HG02642 (cell line): ENCODE measurements at regions not wholly inside any gene's neighbourhood (a gene's known extent, or its start where the extent isn't known, plus 50 kb on each side); places are given as distances from the start of the nearest gene placed in this dataset.
"Not testable (repeated sequence)": the region's sequence is repeated elsewhere in the genome, so short reads cannot be mapped to it uniquely, and the experiment has no call there.

Experiments
- ATAC-seq: cut with Tn5 transposase; IDR thresholded peaks from one replicate; pipeline ENCODE4 v1.9.1; 2021; ENCODE audit warnings: mild to moderate bottlenecking; ENCODE audit not compliant: unreplicated experiment, poor library complexity

DNA sequence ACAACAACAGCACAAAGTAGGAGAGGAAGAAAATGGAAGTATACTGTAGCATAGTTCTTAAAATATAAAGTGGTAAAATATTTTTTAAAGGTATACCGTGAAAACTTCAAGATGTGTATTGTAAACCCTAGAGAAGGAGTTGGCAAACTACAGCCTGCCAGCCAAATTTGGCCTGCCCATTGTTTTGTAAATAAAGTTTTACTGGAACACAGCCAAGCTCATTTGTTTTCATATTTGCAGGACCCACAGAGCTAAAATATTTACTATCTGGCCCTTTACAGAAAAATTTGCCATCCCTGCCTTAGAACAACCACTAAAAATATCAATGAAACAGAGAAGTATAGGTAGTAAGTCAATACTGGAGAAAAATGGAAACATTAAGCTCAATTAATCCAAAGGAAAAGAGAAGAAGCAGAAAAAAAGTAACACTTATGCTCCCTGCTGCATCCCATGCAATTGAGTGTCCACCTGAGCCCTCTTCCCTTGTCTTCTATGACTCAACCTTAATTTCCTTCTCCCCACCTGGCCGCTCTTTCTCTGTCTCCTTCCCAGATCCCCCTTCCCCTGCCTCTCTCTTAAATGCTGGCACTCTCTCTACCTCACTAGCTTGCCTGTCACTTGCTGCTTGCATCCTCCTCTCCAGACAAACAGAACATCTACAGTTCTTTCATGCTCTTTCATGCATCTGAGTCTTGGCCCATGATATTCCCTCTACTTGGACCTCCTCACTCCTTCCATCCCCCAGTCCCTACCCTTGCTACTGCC, 50.6 kb upstream of the FER start:
- ATAC-seq, result no peak

GRCh38 chr5:108696407-108696806, 51.3 kb upstream of the FER start:
- no peak for ATAC-seq

GRCh38 chr5:108688485-108688884, 59.2 kb upstream of the FER start:
- no peak for ATAC-seq

GRCh38 chr5:108687595-108688200, 60.0 kb upstream of the FER start:
- no peak for ATAC-seq

- ATAC-seq, result no peak
Observed at GRCh38 chr5:108686676-108687075, 61.0 kb upstream of the FER start.

- not testable (repeated sequence) for ATAC-seq
Observed at GRCh38 chr5:108685448-108686216, 62.1 kb upstream of the FER start.

DNA sequence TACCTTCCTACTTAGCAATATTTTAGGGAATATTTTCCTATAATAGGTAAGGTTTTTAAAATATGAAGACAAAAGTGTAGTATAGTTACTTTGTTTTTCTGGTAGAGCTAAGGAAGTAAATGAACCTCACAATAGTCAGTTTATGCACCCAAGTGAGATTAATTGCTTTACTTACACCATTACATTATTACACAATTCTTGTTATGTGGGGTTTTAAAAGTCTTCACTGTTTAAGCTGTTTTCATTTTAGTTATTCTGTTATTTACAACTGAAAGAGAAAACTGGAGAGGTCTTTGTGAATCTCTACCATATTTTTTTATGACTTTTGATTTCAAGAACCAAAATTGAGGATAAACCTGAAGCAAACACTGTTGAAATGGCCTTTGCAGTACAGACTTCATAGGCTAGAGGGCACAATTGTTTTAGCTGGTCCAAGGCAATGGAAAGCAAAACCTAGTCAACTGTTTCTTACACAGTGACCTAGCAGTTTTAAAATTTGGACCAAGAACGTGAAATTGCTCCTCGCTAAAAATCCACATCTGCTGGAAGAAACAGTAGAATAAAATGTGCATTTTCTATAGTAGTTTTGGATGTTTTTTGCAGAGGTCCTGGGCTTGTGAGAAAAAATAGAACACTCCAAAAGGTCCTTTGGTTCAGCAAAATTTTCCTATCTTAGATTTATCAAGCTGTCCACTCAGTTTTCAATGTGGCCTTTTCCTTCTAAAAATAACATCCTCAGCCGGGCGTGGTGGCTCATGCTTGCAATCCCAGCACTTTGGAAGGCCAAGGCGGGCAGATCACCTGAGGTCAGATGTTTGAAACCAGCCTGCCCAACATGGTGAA, 66.4 kb upstream of the FER start:
- ATAC-seq, result peak; percentile 95

DNA sequence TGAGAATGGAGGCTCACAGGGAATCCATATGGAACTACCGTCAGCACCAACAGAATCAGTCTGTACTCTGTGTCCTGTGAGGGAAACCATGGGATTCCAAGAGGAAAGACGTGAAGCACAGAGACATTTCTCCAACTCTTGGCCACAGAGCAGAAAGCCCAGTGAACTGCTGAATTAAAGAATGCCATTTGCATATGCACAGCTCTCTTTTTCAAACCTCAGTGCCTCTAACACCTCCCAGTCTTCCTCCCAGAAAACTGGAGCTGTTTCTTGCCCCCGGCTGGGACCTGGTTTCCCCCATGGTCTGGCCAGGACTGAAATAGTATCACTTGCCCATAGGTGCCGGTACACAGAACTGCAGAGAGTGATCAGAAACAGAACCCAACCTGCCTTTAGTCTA, 69.6 kb upstream of the FER start:
- no peak for ATAC-seq

DNA sequence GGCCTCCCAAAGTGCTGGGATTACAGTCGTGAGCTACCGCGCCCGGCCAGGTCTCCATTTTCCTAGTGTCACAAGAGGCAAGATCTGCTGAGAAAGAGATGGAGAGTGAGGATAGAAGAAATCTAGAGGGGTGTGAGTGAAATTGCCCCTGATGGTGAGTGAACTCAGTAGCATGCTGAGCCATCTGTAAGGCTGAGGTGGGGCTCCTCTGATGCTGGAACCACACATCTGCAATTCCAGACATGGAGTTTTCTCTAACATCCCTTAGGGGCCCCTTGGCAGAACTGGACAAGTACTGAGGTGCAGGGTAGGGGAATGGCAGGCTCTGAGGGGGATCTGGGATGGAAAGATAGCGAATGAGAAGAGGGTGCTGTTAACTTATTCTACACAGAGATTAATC, 72.0 kb upstream of the FER start:
- ATAC-seq, result no peak

DNA sequence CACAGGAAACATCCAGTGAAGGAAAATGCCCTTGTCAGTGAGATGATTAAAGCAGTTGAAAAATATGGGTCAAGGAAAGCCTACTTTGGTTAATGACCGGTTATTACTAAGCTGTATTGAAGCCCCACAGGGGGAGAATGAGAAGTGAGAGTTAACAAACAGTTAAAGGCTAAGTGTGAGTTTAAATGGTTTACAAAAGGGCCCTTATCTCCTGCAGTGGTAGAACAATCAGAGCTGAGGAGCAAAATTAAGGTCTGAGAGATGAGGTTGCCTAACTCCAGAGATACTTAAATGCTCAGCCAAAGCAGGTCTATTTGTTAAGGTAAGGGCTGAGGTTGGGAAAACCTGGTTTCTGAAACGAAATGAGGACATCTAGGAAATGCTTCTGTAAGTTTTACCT, 75.1 kb upstream of the FER start:
- no peak for ATAC-seq

DNA sequence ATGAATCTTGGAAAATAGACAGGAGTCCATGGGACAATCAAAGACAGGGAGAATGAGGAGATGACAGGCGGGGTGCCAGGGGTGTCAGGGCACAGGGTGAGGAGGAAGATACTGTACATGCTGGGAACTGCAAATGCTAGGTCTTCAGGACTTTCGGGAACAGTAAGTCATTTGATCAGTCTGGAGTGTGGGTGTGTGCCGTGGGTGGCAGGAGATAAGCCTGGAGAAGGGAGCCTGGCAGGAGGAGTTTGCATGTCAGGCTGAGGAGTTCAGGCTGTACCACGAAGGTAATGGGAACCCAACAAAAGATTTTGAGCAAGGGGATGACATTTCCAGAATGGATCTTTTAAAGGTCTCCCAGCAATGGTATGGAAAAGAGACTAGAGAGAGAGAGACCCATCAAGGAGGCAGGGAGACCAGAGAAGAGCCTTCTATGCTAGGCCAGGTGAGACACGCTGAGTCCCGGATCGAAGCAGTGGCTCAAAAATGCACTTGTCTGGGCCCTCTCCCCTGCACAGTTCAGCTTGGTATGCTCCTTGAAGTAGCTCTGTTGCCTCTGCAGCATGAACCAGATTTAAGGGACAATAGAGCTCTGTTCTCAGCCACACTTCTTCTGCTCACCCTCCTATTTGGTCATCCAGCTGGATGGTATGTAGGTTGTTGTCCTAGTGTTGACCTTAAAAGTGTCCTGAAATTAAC, 77.0 kb upstream of the FER start:
- ATAC-seq, result no peak

GRCh38 chr5:108669462-108669861, 78.2 kb upstream of the FER start:
- ATAC-seq, result no peak

- ATAC-seq, result no peak
Observed at GRCh38 chr5:108661590-108662219, 86.0 kb upstream of the FER start.

GRCh38 chr5:108661024-108661423, 86.7 kb upstream of the FER start:
- no peak for ATAC-seq

- ATAC-seq, result no peak
Observed at GRCh38 chr5:108660291-108660690, 87.4 kb upstream of the FER start.

DNA sequence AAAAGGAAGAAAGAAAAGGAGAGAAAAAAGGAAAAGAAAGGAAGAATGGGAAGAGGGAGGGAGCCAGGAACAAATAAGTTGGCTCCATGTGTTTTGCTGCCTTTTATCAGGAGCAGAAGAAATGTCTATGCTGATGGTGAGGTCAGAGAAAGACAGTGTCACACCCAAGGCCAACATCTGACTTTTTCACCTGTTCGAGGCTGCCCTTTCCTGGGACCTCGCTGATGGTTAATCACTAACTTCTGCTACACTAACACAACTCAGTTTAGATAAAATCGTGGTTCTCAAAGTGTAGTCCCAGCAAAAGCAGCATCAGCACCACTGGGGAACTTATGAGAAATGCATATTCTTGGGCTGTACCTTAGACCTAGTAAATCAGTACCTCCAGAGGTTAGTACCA, 88.2 kb upstream of the FER start:
- no peak for ATAC-seq

DNA sequence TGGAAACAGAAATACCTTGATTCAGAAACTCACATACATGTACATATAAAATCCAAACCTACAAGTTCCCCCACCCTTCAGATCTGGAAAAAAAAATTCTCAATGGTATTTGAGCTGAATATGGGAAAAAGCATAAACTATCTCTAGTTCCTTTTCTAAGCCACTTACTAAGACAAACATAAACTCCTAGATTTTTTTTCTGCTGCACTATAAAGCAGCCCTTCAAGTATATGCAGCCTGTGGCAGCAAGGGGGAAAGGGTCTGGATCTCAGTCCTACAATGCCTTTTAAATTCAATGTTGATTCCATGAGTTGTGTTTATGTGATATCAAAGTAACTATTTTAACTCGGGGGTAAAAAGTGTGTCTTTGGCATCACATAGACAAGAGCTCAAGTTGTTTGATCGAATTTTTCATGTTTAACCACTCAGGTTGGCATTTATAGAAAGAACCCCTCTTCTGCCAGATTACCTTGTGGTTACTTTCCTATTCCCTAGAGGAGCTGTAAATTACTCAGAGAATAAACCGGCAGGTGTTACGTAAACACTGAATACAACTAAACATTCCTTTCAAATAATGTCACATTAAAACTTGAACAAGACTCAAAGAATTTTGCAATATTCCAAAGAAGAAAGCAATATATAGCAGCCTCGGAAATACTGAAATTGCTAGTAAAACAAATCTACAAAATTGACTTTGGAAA, 91.8 kb upstream of the FER start:
- no peak for ATAC-seq

GRCh38 chr5:108654051-108654450, 93.6 kb upstream of the FER start:
- ATAC-seq, result no peak

GRCh38 chr5:108653201-108653600, 94.5 kb upstream of the FER start:
- no peak for ATAC-seq
